ENCODE measurements at regions not wholly inside any gene's neighbourhood (a gene's known extent, or its start where the extent isn't known, plus 50 kb on each side); places are given as distances from the start of the nearest gene placed in this dataset.

DNA sequence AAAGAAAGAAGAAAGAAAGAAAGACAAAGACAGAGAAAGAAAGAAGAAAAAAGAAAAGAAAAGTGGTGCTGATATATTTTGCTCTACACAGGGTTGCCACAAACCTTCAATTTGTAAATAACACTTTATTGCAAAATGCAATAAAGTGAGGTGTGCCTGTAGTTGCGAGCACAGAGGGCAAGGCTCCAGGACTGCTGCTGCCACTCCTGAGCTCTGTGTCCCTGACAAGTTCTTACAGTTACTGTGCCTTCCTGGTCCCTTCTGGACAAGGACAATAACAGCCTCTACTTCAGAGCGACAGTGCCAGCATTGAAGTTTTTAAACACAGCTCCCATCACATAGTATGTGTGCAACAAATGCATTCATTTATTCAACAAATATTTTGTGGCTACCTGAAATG lies 148.1 kb downstream of the AXIN2 start:
- TF ChIP-seq, protein P1, sequence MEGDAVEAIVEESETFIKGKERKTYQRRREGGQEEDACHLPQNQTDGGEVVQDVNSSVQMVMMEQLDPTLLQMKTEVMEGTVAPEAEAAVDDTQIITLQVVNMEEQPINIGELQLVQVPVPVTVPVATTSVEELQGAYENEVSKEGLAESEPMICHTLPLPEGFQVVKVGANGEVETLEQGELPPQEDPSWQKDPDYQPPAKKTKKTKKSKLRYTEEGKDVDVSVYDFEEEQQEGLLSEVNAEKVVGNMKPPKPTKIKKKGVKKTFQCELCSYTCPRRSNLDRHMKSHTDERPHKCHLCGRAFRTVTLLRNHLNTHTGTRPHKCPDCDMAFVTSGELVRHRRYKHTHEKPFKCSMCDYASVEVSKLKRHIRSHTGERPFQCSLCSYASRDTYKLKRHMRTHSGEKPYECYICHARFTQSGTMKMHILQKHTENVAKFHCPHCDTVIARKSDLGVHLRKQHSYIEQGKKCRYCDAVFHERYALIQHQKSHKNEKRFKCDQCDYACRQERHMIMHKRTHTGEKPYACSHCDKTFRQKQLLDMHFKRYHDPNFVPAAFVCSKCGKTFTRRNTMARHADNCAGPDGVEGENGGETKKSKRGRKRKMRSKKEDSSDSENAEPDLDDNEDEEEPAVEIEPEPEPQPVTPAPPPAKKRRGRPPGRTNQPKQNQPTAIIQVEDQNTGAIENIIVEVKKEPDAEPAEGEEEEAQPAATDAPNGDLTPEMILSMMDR (IDR thresholded peaks at IDR 0.05 in 2 of 3, conservative IDR thresholded peaks at IDR 0.05 in 1 of 3; ENCODE audit: insufficient read depth in 2 of 3, low read depth in 1 of 3, low read length in 3 of 3) = no peak
- TF ChIP-seq, protein P2, sequence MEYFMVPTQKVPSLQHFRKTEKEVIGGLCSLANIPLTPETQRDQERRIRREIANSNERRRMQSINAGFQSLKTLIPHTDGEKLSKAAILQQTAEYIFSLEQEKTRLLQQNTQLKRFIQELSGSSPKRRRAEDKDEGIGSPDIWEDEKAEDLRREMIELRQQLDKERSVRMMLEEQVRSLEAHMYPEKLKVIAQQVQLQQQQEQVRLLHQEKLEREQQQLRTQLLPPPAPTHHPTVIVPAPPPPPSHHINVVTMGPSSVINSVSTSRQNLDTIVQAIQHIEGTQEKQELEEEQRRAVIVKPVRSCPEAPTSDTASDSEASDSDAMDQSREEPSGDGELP (CRISPR knock-in tag; IDR thresholded peaks at IDR 0.05; ENCODE audit: borderline replicate concordance) = no peak
- TF ChIP-seq NR3C1 (CRISPR knock-in tag; IDR thresholded peaks at IDR 0.05) (no peak), ZKSCAN3 (CRISPR knock-in tag; IDR thresholded peaks at IDR 0.05) (no peak), NRF1 (conservative IDR thresholded peaks at IDR 0.05 in 1 of 2, IDR thresholded peaks at IDR 0.05 in 1 of 2) (no peak)
